Aorta (tissue), 5 donors: ENCODE measurements at regions not wholly inside any gene's neighbourhood (a gene's known extent, or its start where the extent isn't known, plus 50 kb on each side); places are given as distances from the start of the nearest gene placed in this dataset.

Experiments used
- ATAC-seq: fragments of 200-7000 bp; cut with Tn5 transposase; one replicate; pipeline ENCODE4 v1.9.1; 2022; ENCODE audit warnings: moderate library complexity; ENCODE audit not compliant: low FRiP score
- DNase-seq, 2 donors: peaks; one replicate each; pipeline ENCODE4 v3.0.0-alpha.2; 2020
- H3K27ac ChIP-seq, 2 donors: one replicate each; pipeline ENCODE4 v1.5.1; 2013; ENCODE audit warnings: low read length in 2 of 2, mild to moderate bottlenecking in 2 of 2, moderate library complexity in 2 of 2, control low read depth in 1 of 2, inconsistent platforms in 1 of 2, low read depth in 1 of 2
- H3K27me3 ChIP-seq, 2 donors: one replicate each; pipeline ENCODE4 v1.6.1; 2013; ENCODE audit warnings: control low read depth in 1 of 2, low read length in 1 of 2, mild to moderate bottlenecking in 1 of 2, moderate library complexity in 1 of 2; ENCODE audit not compliant: insufficient read depth in 2 of 2, control insufficient read depth in 1 of 2
- H3K36me3 ChIP-seq, 2 donors: one replicate each; pipeline ENCODE4 v1.6.1; 2013; ENCODE audit warnings: control low read depth in 1 of 2, low read length in 1 of 2, mild to moderate bottlenecking in 1 of 2; ENCODE audit not compliant: insufficient read depth in 2 of 2, control insufficient read depth in 1 of 2
- H3K4me1 ChIP-seq, 2 donors: one replicate each; pipeline ENCODE4 v1.6.1; 2013; ENCODE audit warnings: low read length in 2 of 2, control low read depth in 1 of 2, mild to moderate bottlenecking in 1 of 2, moderate library complexity in 1 of 2; ENCODE audit not compliant: insufficient read depth in 2 of 2, control insufficient read depth in 1 of 2
- H3K4me3 ChIP-seq, 2 donors: one replicate each; pipeline ENCODE4 v1.5.1; 2013; ENCODE audit warnings: low read length in 2 of 2, control low read depth in 1 of 2, mild to moderate bottlenecking in 1 of 2
- H3K9me3 ChIP-seq: one replicate; pipeline ENCODE4 v1.6.1; 2013; ENCODE audit warnings: mild to moderate bottlenecking, low read length; ENCODE audit not compliant: control insufficient read depth
- WGBS, 2 donors: extraction: QIAGEN DNeasy Blood & Tissue Kit; methylation state at CpG; one replicate each; pipeline ENCODE4 v1.1.7; 2013; 5-methylcytosine and 5-hydroxymethylcytosine counted together
- intact Hi-C, 2 donors: fragments of 100-400 bp; cut with DNase I; formaldehyde crosslinking; loops; one replicate each; pipeline versions ENCODE4 v1.14.2 to v1.15.0; 2022
- donor health status: healthy with polysubstance abuse.
- donor health status: Bipolar disorder and iron deficiency.
- donor health status: DM: no; HTN: no; CAD: no.
- donor health status: DM: no; HTN: no; CAD: no.
- donor health status: DM: yes; HTN: yes; CAD: no.

DNA sequence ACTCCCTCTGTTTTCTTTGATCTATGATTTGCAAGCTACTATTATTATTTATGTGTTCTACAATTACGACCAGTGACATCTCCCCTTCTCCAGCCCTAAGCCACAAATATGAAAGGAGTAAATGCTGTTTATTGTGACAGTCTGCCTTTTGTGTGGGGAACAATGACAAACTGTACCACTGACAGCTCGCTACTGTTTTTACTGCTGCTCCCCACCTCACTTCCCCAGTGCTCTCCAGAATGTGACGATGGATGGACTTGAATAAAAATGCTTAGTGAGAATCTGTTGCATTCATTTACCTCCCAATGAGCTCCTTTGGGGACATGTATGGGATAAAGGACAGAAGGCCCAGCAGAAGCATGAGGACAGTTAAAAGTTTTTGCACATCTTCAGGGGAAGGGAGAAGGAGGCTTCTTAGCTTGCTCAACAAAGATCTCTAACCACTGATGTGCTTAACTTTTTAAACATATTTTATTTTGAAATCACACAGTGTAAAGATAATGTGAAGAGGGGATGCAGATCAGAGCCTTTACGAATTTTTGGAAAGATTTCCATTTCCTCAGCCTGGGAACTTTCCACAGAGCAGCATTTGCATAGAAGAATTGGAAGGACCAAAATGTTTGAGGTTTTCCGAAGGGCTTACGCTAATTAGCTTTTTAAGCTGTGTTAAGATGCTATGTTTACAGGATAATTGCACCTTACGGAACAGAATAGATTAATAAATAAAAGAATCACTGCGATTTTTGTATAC is 485.1 kb upstream of the TENM3 start:
- Histone ChIP-seq H3K36me3 (no peaks in the 10 kb centered on the region), H3K4me1 (no peaks in the 10 kb centered on the region), H3K9me3 (no peaks in the 10 kb centered on the region), H3K27ac (no peak overlapping the region), H3K27me3 (no peaks in the 10 kb centered on the region), H3K4me3 (no peak overlapping the region)
- ATAC-seq (no peak), DNase-seq (no peak)
- 77 to 83% methylated on average over 8 of the region's 8 CpGs for WGBS, 2 donors
- intact Hi-C loops: no loop called here

DNA sequence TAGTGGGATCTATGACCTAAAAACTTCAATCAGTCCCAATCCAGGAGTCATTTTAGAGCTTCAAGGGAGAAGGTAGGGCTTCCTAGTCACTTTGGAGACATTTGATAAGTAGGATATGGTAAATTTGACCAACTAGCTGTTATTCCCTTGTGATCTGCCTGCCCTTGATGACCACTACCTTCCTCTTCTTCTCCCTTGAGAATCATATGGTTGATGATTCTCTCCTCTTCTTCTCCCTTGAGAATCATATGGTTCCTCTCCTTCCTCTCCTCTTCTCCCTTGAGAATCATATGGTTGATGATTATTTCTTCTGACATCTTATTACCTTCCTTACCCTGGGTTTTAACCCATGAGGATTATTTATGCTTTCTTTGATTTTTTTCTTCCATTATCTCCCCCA is 482.6 kb upstream of the TENM3 start:
- intact Hi-C loops: no loop called here
- no peak for ATAC-seq
- Histone ChIP-seq H3K27me3 (no peaks in the 10 kb centered on the region), H3K9me3 (no peaks in the 10 kb centered on the region), H3K27ac (no peak overlapping the region), H3K4me3 (no peak overlapping the region), H3K4me1 (no peaks in the 10 kb centered on the region), H3K36me3 (no peaks in the 10 kb centered on the region)
- DNase-seq: no peak

DNA sequence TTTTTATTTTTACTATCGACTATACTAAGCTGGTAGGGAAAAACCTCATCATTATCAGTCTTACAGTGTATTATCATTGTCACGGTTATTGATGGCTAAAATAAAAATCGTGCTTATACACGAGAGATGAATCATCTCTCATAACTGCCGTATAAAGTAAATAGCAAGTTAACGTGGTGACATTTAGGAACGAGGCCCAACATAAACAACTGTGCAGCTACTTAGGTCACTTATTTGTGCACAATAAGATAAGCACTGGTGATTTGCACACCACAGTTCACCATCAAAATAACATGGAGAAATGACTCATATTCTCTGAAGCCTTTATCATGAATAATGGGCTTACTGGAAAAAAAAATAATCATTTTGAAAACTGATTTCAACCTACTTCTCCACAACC is 482.0 kb upstream of the TENM3 start:
- no peak for ATAC-seq
- H3K4me3 ChIP-seq: no peak overlapping the region
- H3K36me3 ChIP-seq: no peaks in the 10 kb centered on the region
- intact Hi-C loops: no loop called here
- no peaks in the 10 kb centered on the region for H3K4me1 ChIP-seq
- H3K27me3 ChIP-seq: no peaks in the 10 kb centered on the region
- no peaks in the 10 kb centered on the region for H3K9me3 ChIP-seq
- DNase-seq: no peak
- H3K27ac ChIP-seq: no peak overlapping the region
- 14 to 16% methylated on average over 7 of the region's 7 CpGs for WGBS, 2 donors

DNA sequence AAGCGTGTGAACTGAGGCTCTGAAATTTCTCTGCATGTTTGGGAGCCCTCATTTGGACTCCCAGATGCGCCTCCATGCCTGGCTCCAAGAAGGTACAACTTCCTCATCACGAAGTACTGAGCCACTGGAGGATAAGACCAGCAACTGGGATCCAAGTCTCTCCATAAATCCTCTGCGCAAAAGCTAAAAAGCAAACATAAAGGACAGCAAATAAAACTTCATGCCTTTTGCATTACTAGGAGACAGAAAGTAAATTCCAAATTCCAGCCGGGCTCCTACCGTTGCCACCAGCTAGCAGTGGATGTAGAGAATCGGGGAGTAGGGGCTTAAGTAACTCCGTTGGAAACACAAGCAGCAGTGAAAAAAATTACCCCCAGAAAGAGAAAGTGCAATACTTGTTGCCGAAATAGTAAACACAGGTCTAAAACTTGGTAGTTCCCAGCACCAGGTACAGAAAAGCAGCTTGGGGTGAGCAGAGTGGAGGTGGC is 477.1 kb upstream of the TENM3 start:
- Histone ChIP-seq H3K36me3 (no peaks in the 10 kb centered on the region), H3K4me1 (no peaks in the 10 kb centered on the region), H3K4me3 (no peak overlapping the region), H3K27ac (no peak overlapping the region), H3K9me3 (no peaks in the 10 kb centered on the region), H3K27me3 (no peaks in the 10 kb centered on the region)
- ATAC-seq (no peak), DNase-seq (no peak)
- intact Hi-C loops: no loop called here
- WGBS, 2 donors: 45 to 53% methylated on average over 9 of the region's 9 CpGs

DNA sequence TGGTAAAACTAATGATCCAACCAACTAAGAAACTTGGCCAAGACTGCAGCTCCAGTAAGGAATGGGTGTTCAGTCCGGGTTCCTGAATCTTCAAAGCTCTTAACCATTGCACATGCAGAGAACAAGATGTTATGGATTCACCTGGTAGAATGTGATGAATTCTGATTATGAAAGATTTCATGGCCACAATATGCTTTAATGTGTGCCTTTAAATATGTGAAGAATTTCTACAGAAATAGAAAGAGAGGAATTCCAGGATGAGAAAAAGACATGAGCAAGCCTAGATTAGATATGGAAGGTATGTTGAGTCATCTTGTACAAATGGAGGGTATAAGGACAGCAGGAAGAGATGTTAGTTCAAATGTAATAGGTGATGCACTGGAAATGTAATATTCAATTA is 472.2 kb upstream of the TENM3 start:
- ATAC-seq (no peak), DNase-seq (no peak)
- Histone ChIP-seq H3K4me1 (no peaks in the 10 kb centered on the region), H3K4me3 (no peak overlapping the region), H3K27ac (no peak overlapping the region), H3K36me3 (no peaks in the 10 kb centered on the region), H3K9me3 (no peaks in the 10 kb centered on the region), H3K27me3 (no peaks in the 10 kb centered on the region)
- intact Hi-C loops: no loop called here
- WGBS, 2 donors: 85 to 88% methylated on average over 1 of the region's 1 CpG

DNA sequence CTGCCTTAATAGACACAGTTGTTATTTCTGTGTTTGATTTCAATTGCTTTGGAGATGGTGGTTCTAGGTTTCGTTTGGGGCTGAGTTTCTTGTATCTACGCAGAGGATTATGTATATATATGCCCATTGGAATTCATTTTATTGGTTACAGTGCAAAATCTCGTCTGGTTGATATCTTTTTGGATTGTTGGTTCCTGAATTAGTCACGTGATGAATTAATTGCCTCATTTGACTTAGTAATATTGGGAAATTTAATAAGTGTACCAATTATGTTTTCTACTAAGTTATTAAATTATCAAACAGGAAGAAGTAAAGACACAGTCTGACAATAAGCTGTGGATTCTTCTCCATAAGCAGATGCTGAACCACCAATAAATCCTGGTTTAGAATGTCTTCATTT is 467.9 kb upstream of the TENM3 start:
- intact Hi-C loops: no loop called here
- H3K27me3 ChIP-seq: no peaks in the 10 kb centered on the region
- H3K9me3 ChIP-seq: no peaks in the 10 kb centered on the region
- ATAC-seq (no peak), DNase-seq (no peak)
- H3K4me3 ChIP-seq: no peak overlapping the region
- no peaks in the 10 kb centered on the region for H3K4me1 ChIP-seq
- H3K27ac ChIP-seq: no peak overlapping the region
- H3K36me3 ChIP-seq: no peaks in the 10 kb centered on the region
- WGBS, 2 donors: 85% methylated on average over 4 of the region's 4 CpGs

DNA sequence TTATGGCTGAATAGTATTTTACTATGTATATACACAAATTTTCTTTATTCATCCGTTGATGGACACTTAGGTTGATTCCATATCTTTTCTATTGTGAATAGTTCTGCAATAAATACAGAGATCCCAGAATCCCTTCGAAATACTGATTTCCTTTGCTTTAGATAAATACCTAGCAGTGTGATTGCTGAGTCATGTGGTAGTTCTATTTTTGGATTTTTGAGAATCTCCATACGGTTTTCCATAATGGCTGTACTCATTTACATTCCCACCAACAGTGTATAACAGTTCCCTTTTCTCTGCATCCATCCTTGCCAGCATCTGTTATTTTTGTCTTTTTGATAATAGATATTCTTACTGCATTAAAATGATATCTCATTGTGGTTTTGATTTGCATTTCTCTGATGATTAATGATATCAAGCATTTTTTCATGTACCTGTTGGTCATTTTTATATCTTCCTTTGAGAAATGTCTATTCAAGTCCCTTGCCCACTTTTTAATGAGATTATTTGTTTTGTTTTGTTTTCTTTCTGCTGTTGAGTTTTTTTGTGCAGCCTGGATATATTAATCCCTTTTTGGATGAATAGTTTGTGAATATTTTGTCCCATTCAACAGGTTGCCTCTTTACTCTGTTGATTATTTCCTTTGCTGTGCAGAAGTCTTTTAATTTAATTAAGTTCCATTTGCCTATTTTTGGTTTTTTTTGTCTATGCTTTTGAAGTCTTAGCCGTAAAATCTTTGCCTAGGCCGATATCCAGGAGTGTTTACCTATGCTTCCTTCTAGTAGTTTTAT is 466.7 kb upstream of the TENM3 start:
- 70 to 72% methylated on average over 5 of the region's 5 CpGs for WGBS, 2 donors

DNA sequence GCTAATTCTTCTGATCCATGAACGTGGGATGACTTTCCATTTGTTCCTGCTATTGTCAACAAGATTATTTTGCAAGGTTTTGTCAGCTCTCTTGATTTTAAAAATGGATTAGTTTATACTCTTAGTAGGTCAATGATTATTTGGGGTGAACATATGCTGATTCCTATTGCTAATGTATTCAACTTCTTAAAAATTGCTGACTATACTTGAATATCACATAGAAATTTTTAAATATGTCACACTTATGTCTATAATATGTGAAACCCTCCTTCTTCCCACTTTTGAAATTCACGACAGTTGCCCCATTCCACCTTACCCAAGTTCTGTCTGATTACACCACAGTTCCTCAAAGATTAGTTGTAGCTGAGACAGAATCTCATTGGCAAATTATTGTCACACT is 465.7 kb upstream of the TENM3 start:
- DNase-seq (no peak), ATAC-seq (no peak)
- intact Hi-C loops: no loop called here
- 80 to 83% methylated on average over 2 of the region's 2 CpGs for WGBS, 2 donors
- H3K4me3 ChIP-seq: no peak overlapping the region
- H3K27me3 ChIP-seq: no peaks in the 10 kb centered on the region
- H3K9me3 ChIP-seq: no peaks in the 10 kb centered on the region
- no peaks in the 10 kb centered on the region for H3K36me3 ChIP-seq
- H3K4me1 ChIP-seq: no peaks in the 10 kb centered on the region
- H3K27ac ChIP-seq: no peak overlapping the region

More for the DNA sequence above, 466.7 kb upstream of the TENM3 start:
- H3K36me3 ChIP-seq: no peaks in the 10 kb centered on the region
- H3K9me3 ChIP-seq: no peaks in the 10 kb centered on the region
- H3K27me3 ChIP-seq: no peaks in the 10 kb centered on the region
- H3K4me3 ChIP-seq: no peak overlapping the region
- no peaks in the 10 kb centered on the region for H3K4me1 ChIP-seq
- no peak overlapping the region for H3K27ac ChIP-seq
- ATAC-seq (no peak), DNase-seq (no peak)
- intact Hi-C loops: no loop called here

DNA sequence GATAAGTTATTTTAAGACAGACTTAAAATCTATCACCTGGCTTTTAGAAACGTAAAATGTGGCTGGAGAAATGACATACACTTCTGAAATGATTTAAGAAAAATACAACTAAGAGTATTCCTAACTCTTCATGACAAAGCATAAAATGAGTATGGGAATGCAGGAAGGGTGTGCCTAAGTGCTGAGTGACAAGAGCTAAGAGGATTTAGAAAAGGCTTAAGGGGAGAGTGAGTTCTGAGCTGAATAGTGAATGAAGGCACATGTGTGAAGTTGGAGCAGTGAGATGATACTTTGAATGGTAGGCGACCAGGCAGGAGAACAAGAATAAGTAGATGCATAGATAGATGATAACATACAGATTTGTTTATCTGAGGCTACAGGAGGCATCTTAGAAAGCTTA is 458.3 kb upstream of the TENM3 start:
- ATAC-seq: no peak
- no peak overlapping the region for H3K27ac ChIP-seq
- no peak overlapping the region for H3K4me3 ChIP-seq
- H3K4me1 ChIP-seq: no peaks in the 10 kb centered on the region
- H3K27me3 ChIP-seq: no peaks in the 10 kb centered on the region
- H3K9me3 ChIP-seq: peaks cover 4% of the 10 kb centered on the region
- intact Hi-C loops: no loop called here
- WGBS, 2 donors: 33 to 48% methylated on average over 2 of the region's 2 CpGs
- no peak for DNase-seq
- no peaks in the 10 kb centered on the region for H3K36me3 ChIP-seq
